ENCODE measurements at regions not wholly inside any gene's neighbourhood (a gene's known extent, or its start where the extent isn't known, plus 50 kb on each side); places are given as distances from the start of the nearest gene placed in this dataset.
A peak's percentile ranks its signal among the peaks of the same experiment; 100 is the strongest.

- DNase-seq (ENCODE audit: low read depth) = no peak
- H3K4me3 ChIP-seq (ENCODE audit: low read length) = no peak overlapping the region
- no peak for TF ChIP-seq CTCF (conservative IDR thresholded peaks at IDR 0.05; ENCODE audit: low read length)
Observed at GRCh38 chr1:82214606-82215005, 413.9 kb downstream of the ADGRL2 start.

- no peak overlapping the region for H3K4me3 ChIP-seq (ENCODE audit: low read length)
- TF ChIP-seq CTCF (conservative IDR thresholded peaks at IDR 0.05; ENCODE audit: low read length) = no peak
- no peak for DNase-seq (ENCODE audit: low read depth)
Observed at GRCh38 chr1:82197606-82198005, 396.9 kb downstream of the ADGRL2 start.

GRCh38 chr1:82195245-82195644 is 394.5 kb downstream of the ADGRL2 start:
- H3K4me3 ChIP-seq (ENCODE audit: low read length) = no peak overlapping the region
- no peak for TF ChIP-seq CTCF (conservative IDR thresholded peaks at IDR 0.05; ENCODE audit: low read length)
- DNase-seq (ENCODE audit: low read depth) = no peak

GRCh38 chr1:82185084-82185483 is 384.4 kb downstream of the ADGRL2 start:
- no peak for TF ChIP-seq CTCF (conservative IDR thresholded peaks at IDR 0.05; ENCODE audit: low read length)
- no peak overlapping the region for H3K4me3 ChIP-seq (ENCODE audit: low read length)
- peak; percentile 0 for DNase-seq (ENCODE audit: low read depth)

- H3K4me3 ChIP-seq (ENCODE audit: low read length) = no peak overlapping the region
- no peak for TF ChIP-seq CTCF (conservative IDR thresholded peaks at IDR 0.05; ENCODE audit: low read length)
- DNase-seq (ENCODE audit: low read depth) = no peak
Observed at GRCh38 chr1:82181846-82182245, 381.1 kb downstream of the ADGRL2 start.

- TF ChIP-seq CTCF (conservative IDR thresholded peaks at IDR 0.05; ENCODE audit: low read length) = no peak
- no peak overlapping the region for H3K4me3 ChIP-seq (ENCODE audit: low read length)
Observed at GRCh38 chr1:82179131-82179530, 378.4 kb downstream of the ADGRL2 start.

GRCh38 chr1:82177192-82177591 is 376.5 kb downstream of the ADGRL2 start:
- TF ChIP-seq CTCF (conservative IDR thresholded peaks at IDR 0.05; ENCODE audit: low read length) = no peak
- no peak for DNase-seq (ENCODE audit: low read depth)
- no peak overlapping the region for H3K4me3 ChIP-seq (ENCODE audit: low read length)

More at GRCh38 chr1:82179131-82179530, 378.4 kb downstream of the ADGRL2 start:
- DNase-seq (ENCODE audit: low read depth) = no peak
